AG04450 (cell line): ENCODE measurements at regions not wholly inside any gene's neighbourhood (a gene's known extent, or its start where the extent isn't known, plus 50 kb on each side); places are given as distances from the start of the nearest gene placed in this dataset.

Source experiments
- CTCF ChIA-PET: fragments of 300-600, 350-600 bp; formaldehyde crosslinking; extraction: SDS; loops from one replicate; lab custom pipeline; 2022; ENCODE audit warnings: antibody characterized with exemption, inconsistent platforms; lab: Charles Lee
- POLR2A ChIA-PET: fragments of 350-600 bp; formaldehyde crosslinking; extraction: SDS; loops from one replicate; lab custom pipeline; 2021; ENCODE audit warnings: antibody characterized with exemption, inconsistent platforms; lab: Yijun Ruan, JAX
- DNase-seq: peaks from one replicate; pipeline ENCODE4 v3.0.0-alpha.2; 2011; ENCODE audit warnings: low read depth, low spot score
- H3K27ac ChIP-seq: one replicate; pipeline ENCODE4 v1.5.1; 2012; ENCODE audit warnings: low read depth, low read length, control low read depth
- H3K27me3 ChIP-seq: one replicate; pipeline ENCODE4 v1.6.0; 2012; ENCODE audit warnings: low read length; ENCODE audit not compliant: control insufficient read depth, insufficient read depth
- H3K4me3 ChIP-seq: 2 replicates; pipeline ENCODE4 v1.5.1; 2011; ENCODE audit warnings: mild to moderate bottlenecking, low read depth, low read length, control low read depth
- H3K9me3 ChIP-seq: 2 replicates; pipeline ENCODE4 v1.5.1; 2012; ENCODE audit warnings: low read length; ENCODE audit not compliant: control insufficient read depth, insufficient read depth
- TF ChIP-seq, protein P1 (sequence below): IDR thresholded peaks from 2 replicates; pipeline ENCODE4 v1.5.1; 2011; ENCODE audit warnings: low read depth, low read length, control low read depth, inconsistent platforms

DNA sequence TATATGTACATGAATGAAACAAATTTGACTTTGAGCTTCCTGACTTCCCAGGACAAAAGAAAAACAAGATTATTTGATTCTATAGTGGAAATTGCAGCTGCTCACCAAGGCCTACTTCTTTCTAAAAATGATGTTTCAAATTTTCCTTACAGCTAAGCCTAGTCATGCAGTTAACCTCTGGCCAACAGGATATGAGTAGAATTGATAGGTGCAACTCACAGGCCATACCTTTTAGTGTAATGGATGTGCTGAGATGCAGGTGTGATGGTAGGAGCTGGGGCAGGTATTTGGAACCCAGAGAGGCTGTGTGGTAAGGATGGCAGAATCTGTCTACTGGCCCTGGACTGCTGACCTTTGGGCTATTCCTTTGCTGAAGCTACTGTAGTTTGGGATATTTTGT, 230.9 kb upstream of the PREP start:
- TF ChIP-seq, protein P1, sequence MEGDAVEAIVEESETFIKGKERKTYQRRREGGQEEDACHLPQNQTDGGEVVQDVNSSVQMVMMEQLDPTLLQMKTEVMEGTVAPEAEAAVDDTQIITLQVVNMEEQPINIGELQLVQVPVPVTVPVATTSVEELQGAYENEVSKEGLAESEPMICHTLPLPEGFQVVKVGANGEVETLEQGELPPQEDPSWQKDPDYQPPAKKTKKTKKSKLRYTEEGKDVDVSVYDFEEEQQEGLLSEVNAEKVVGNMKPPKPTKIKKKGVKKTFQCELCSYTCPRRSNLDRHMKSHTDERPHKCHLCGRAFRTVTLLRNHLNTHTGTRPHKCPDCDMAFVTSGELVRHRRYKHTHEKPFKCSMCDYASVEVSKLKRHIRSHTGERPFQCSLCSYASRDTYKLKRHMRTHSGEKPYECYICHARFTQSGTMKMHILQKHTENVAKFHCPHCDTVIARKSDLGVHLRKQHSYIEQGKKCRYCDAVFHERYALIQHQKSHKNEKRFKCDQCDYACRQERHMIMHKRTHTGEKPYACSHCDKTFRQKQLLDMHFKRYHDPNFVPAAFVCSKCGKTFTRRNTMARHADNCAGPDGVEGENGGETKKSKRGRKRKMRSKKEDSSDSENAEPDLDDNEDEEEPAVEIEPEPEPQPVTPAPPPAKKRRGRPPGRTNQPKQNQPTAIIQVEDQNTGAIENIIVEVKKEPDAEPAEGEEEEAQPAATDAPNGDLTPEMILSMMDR: no peak
- POLR2A ChIA-PET: no interaction called here

DNA sequence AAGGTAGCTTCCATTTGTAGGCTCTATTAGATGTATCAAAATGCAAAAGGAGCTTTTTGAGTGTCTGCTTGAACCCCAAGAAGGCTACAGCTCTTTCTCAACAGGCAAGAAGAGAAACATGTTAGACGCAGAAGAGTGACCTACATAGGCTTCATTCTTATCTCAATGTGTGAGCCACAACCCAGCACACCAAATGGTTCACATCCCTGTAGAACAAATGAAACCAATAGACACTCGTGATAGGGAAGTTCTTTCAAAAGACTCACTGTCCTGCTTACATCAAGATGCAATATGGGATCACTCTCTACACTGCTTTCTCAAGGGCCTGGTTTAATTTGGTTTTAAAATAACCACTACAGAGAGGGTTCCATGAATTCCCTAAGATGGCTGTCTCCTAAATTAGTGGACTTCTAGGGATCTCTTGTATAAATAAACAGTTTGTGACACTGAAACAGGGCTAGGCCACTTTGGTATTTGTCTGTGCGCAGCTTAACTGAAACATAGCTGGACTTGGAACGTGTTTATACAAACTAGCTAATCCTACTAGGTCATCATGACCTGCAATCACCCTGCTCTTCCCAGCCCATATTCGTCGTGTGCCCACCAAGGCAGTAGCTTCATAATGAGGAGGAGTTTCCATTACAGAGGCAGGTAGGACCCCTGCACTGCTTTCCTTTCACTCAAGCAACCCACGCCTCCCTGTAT, 225.4 kb upstream of the PREP start:
- Histone ChIP-seq H3K27ac (no peak overlapping the region), H3K9me3 (no peaks in the 10 kb centered on the region), H3K4me3 (no peak overlapping the region), H3K27me3 (no peaks in the 10 kb centered on the region)
- ChIA-PET POLR2A (no interaction called here), CTCF (no interaction called here)
- TF ChIP-seq, protein P1: no peak
- no peak for DNase-seq

More for the DNA sequence above, 230.9 kb upstream of the PREP start:
- DNase-seq: no peak
- no peaks in the 10 kb centered on the region for H3K27me3 ChIP-seq
- H3K4me3 ChIP-seq: no peak overlapping the region
- CTCF ChIA-PET: no interaction called here
- no peaks in the 10 kb centered on the region for H3K9me3 ChIP-seq
- H3K27ac ChIP-seq: no peak overlapping the region

DNA sequence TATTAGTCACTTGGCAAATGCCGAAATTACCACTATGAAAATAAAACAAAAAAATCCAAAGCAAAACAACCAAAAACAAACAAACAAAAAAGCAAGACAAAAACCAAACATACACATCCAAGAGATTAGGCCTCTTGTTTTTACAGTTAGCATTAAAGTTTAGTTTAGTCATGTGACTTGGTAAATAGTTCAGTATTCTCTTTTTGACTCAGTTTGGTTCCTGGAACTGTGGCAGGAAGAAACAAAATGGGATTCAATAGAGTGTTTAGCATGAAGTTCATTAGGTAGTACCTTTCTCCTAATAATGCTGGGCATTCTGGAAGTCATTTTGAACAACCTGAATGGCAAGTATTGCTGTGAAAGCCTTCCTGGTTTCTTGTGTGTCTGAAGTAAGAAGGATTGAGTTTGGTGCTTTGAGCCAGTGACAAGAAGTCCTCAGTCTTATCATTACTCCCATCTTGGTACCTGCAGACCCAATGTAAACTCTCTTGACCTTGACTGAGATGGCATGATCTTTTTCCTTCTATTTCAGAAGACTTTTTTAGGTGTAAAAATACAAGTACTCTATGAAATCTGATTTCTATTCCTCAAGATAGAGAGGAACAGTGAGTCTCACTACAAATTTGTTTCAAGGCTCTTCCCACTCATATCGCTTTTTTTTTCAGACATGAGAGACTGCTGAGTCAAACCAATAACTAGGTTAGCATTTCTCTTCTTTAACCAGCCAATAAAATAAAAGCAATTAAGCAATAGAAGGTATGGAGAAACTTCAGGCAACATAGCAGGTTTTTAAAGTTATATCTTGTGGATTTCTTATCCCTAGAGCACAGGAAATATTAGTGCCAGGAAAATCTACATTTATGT, 223.6 kb upstream of the PREP start:
- TF ChIP-seq, protein P1: no peak

DNA sequence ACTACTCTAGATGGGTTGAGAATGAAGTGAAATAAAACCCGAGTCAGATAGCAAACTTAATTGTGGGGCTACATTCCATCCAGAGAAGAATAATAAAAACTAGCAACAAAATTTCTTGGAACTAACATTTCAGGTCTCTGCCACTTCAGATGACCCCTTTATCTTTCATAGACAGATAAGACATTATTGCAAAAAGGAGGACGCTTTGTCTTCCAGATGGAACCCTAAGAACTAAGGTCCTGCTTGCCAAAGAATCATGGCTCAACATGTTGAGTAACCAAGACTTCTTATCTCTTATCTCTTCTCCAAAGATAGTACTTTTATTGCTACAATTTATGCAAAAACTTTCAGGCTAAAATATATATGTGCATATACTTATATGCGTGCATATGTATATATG, 221.1 kb upstream of the PREP start:
- H3K27me3 ChIP-seq: no peaks in the 10 kb centered on the region
- DNase-seq: no peak
- ChIA-PET POLR2A (no interaction called here), CTCF (no interaction called here)
- H3K4me3 ChIP-seq: no peak overlapping the region
- no peaks in the 10 kb centered on the region for H3K9me3 ChIP-seq
- no peak overlapping the region for H3K27ac ChIP-seq
- TF ChIP-seq, protein P1: no peak

More for the DNA sequence above, 223.6 kb upstream of the PREP start:
- Histone ChIP-seq H3K4me3 (no peak overlapping the region), H3K27ac (no peak overlapping the region), H3K27me3 (no peaks in the 10 kb centered on the region), H3K9me3 (no peaks in the 10 kb centered on the region)
- no peak for DNase-seq
- CTCF ChIA-PET: no interaction called here
- POLR2A ChIA-PET: no interaction called here

DNA sequence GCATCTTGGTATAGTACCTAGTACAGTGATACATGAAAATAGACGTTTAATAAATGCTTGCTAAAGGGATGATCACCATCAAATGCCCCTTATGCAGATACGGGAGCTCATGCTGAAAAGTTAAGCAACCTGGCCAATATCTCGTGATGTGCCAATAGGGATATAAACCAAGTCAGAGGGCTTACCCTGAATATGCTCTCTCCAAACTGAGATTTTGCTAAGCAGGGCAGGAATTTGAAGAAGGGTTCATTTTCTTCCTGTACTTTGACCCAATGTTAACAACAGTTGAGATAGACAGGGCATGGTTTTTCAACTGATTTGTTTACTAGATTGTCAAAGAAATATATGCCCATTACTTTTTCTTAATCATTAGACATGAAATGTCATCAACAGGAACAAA, 219.3 kb upstream of the PREP start:
- DNase-seq: no peak
- ChIA-PET CTCF (no interaction called here), POLR2A (no interaction called here)
- Histone ChIP-seq H3K27me3 (no peaks in the 10 kb centered on the region), H3K27ac (no peak overlapping the region), H3K4me3 (no peak overlapping the region), H3K9me3 (no peaks in the 10 kb centered on the region)
- TF ChIP-seq, protein P1: no peak
